IPS-20b (cell line): ENCODE measurements at regions not wholly inside any gene's neighbourhood (a gene's known extent, or its start where the extent isn't known, plus 50 kb on each side); places are given as distances from the start of the nearest gene placed in this dataset.
A peak's percentile ranks its signal among the peaks of the same experiment; 100 is the strongest.

Experiments
- H3K27ac ChIP-seq: one replicate; pipeline ENCODE4 v1.5.1; 2013; ENCODE audit warnings: low read length
- H3K27me3 ChIP-seq: 2 replicates; pipeline ENCODE4 v1.6.1; 2013; ENCODE audit warnings: mild to moderate bottlenecking, low read length, inconsistent platforms; ENCODE audit not compliant: insufficient read depth
- H3K36me3 ChIP-seq: 2 replicates; pipeline ENCODE4 v1.6.1; 2013; ENCODE audit warnings: low read depth, mild to moderate bottlenecking, inconsistent platforms, low read length, moderate library complexity; ENCODE audit not compliant: insufficient read depth
- H3K4me1 ChIP-seq: 2 replicates; pipeline ENCODE4 v1.6.1; 2013; ENCODE audit warnings: mild to moderate bottlenecking, control low read depth, inconsistent platforms, low read length, moderate library complexity; ENCODE audit not compliant: insufficient read depth
- H3K4me3 ChIP-seq: 2 replicates; pipeline ENCODE4 v1.5.1; 2013; ENCODE audit warnings: mild to moderate bottlenecking, low read length, inconsistent platforms
- H3K9ac ChIP-seq: 2 replicates; pipeline ENCODE4 v1.6.1; 2013; ENCODE audit warnings: low read depth, mild to moderate bottlenecking, inconsistent platforms, low read length, moderate library complexity
- H3K9me3 ChIP-seq: 2 replicates; pipeline ENCODE4 v1.6.1; 2013; ENCODE audit warnings: mild to moderate bottlenecking, low read depth, low read length, inconsistent platforms; ENCODE audit not compliant: insufficient read depth

DNA sequence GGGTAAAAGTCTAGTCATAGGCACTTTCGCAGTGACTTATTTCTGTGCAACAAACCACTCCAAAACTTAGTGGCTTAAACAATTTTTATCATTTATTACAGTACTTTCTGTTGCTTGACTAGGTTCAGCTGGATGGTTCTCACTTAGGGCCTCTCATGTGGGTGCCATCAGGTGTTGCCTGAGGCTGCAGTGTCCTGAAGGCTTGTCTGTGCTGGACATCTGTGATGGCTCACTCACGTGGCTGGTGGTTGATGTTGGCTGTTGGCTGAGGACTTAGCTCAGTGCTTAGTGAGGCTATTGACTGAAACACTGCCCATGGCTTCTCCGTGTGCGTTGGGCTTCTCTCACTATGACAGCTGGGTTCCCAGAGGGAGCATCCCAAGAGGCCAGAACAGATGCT is 81.4 kb upstream of the GCFC2 start:
- Histone ChIP-seq H3K9me3 (no peaks in the 10 kb centered on the region), H3K9ac (no peak overlapping the region), H3K27me3 (no peaks in the 10 kb centered on the region), H3K4me3 (no peak overlapping the region), H3K27ac (no peak overlapping the region), H3K36me3 (no peaks in the 10 kb centered on the region), H3K4me1 (peaks cover 12% of the 10 kb centered on the region; the same call in 1 of the 2 replicates)

DNA sequence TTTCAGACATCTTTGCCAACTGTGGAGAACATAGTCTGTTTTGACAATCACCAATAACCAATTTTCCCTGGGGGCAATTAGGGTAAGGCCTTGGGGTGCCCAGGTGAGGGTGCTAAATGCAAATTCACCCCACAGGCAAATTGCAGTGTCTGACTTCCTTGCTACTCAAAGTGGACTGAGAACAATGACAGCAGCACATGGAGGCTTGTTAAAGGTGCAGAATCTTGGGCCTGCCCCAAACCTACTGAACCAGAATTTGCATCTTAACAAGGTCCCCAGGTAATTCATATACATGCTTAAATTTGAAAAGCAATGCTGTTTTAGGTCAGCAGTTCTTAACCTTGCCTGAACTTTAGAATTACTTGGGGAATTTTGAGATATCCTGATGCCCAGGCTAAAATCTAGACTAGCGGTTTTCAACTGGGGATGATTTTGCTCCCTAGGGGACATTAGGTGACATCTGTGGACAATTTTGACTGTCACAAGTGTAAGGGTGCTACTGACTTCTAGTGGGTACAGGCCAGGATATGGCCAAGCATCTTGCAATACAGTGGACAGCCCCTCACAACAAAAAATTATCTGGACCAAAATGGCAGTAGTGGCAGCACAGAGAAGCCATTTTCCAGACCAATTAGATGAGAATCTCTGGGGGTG is 80.2 kb upstream of the GCFC2 start:
- Histone ChIP-seq H3K9ac (no peak overlapping the region), H3K9me3 (no peaks in the 10 kb centered on the region), H3K27ac (no peak overlapping the region), H3K4me3 (no peak overlapping the region), H3K4me1 (peaks cover 12% of the 10 kb centered on the region; the same call in 1 of the 2 replicates), H3K36me3 (no peaks in the 10 kb centered on the region), H3K27me3 (no peaks in the 10 kb centered on the region)

GRCh38 chr2:75790121-75790813 is 79.6 kb upstream of the GCFC2 start:
- H3K9me3 ChIP-seq, result no peaks in the 10 kb centered on the region
- H3K27ac ChIP-seq, result no peak overlapping the region
- H3K4me1 ChIP-seq, result peaks cover 12% of the 10 kb centered on the region; the same call in 1 of the 2 replicates
- no peak overlapping the region for H3K9ac ChIP-seq
- H3K27me3 ChIP-seq, result no peaks in the 10 kb centered on the region
- H3K4me3 ChIP-seq, result no peak overlapping the region
- H3K36me3 ChIP-seq, result no peaks in the 10 kb centered on the region

GRCh38 chr2:75788902-75789301 is 78.2 kb upstream of the GCFC2 start:
- H3K27ac ChIP-seq, result no peak overlapping the region
- peaks cover 12% of the 10 kb centered on the region; the same call in 1 of the 2 replicates for H3K4me1 ChIP-seq
- no peaks in the 10 kb centered on the region for H3K36me3 ChIP-seq
- H3K4me3 ChIP-seq, result no peak overlapping the region
- no peak overlapping the region for H3K9ac ChIP-seq
- H3K9me3 ChIP-seq, result no peaks in the 10 kb centered on the region
- no peaks in the 10 kb centered on the region for H3K27me3 ChIP-seq

GRCh38 chr2:75788154-75788553 is 77.4 kb upstream of the GCFC2 start:
- H3K36me3 ChIP-seq, result no peaks in the 10 kb centered on the region
- no peak overlapping the region for H3K4me3 ChIP-seq
- H3K27ac ChIP-seq, result no peak overlapping the region
- no peaks in the 10 kb centered on the region for H3K9me3 ChIP-seq
- H3K9ac ChIP-seq, result no peak overlapping the region
- H3K27me3 ChIP-seq, result no peaks in the 10 kb centered on the region
- H3K4me1 ChIP-seq, result peaks cover 12% of the 10 kb centered on the region; the same call in 1 of the 2 replicates

DNA sequence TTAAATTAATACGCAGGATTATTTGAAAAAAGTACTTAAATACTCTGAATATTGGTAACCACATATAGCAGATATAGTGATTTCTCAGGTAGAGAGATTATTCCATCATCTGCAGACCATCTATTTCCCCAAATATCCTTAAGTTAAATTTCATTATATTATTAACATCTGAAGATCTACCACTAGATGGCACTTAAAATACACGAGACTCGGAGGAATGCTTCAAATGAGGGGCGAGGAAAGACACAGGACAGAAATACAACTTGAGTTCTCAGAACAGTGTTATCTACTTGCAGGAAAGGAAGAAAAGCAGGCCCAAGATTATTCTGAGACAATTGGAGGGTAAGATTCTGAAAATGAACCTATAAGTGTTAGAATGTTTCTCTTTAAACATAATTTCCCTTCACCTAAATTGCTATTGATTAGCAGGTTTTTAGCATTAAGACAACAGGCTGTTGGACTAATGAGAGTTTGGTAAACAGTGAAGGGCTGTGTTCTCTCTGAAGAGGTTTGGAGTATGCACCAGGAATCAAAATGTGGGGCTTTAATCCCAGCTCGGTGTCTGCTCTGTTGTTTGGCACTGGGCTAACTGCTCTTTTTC is 76.9 kb upstream of the GCFC2 start:
- H3K4me1 ChIP-seq, result peaks cover 12% of the 10 kb centered on the region; the same call in 1 of the 2 replicates
- no peak overlapping the region for H3K9ac ChIP-seq
- H3K36me3 ChIP-seq, result no peaks in the 10 kb centered on the region
- H3K9me3 ChIP-seq, result no peaks in the 10 kb centered on the region
- H3K4me3 ChIP-seq, result no peak overlapping the region
- H3K27ac ChIP-seq, result no peak overlapping the region
- H3K27me3 ChIP-seq, result no peaks in the 10 kb centered on the region

GRCh38 chr2:75775311-75775823 is 64.7 kb upstream of the GCFC2 start:
- Histone ChIP-seq H3K9me3 (no peaks in the 10 kb centered on the region), H3K36me3 (no peaks in the 10 kb centered on the region), H3K9ac (no peak overlapping the region), H3K4me3 (no peak overlapping the region), H3K27me3 (no peaks in the 10 kb centered on the region), H3K4me1 (peaks cover 31% of the 10 kb centered on the region), H3K27ac (no peak overlapping the region)

GRCh38 chr2:75772908-75773630 is 62.4 kb upstream of the GCFC2 start:
- Histone ChIP-seq H3K36me3 (no peaks in the 10 kb centered on the region), H3K9me3 (no peaks in the 10 kb centered on the region), H3K9ac (no peak overlapping the region; the same call in 1 of the 2 replicates), H3K4me3 (peak overlapping the region; percentile 36), H3K27ac (peak overlapping the region; percentile 13), H3K27me3 (no peaks in the 10 kb centered on the region), H3K4me1 (peaks cover 31% of the 10 kb centered on the region)

GRCh38 chr2:75765798-75766197 is 55.1 kb upstream of the GCFC2 start:
- H3K4me3 ChIP-seq, result no peak overlapping the region
- H3K27ac ChIP-seq, result no peak overlapping the region
- no peaks in the 10 kb centered on the region for H3K9me3 ChIP-seq
- H3K27me3 ChIP-seq, result no peaks in the 10 kb centered on the region
- no peak overlapping the region for H3K9ac ChIP-seq
- no peaks in the 10 kb centered on the region; the same call in 1 of the 2 replicates for H3K4me1 ChIP-seq
- no peaks in the 10 kb centered on the region for H3K36me3 ChIP-seq

DNA sequence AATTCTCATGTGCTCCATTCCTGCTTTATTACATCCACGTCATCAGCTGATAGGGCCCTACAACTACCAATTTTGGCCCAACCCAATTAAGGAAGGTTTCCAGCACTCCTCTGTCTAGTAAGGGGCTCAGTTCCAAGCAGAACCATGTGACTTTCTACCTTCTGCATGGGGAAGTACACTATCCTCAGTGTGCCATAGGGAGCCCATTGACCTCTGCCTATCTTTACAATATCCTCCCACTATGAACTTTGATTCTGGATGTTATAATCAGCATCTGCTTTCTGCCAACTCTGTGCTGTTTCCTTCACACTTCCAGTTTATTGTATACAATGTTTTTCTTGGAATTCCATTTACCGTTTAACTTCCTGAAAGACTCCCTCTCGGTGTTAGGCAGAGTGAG is 53.9 kb upstream of the GCFC2 start:
- H3K4me3 ChIP-seq, result no peak overlapping the region
- H3K9me3 ChIP-seq, result no peaks in the 10 kb centered on the region
- H3K9ac ChIP-seq, result no peak overlapping the region
- no peaks in the 10 kb centered on the region; the same call in 1 of the 2 replicates for H3K4me1 ChIP-seq
- no peak overlapping the region for H3K27ac ChIP-seq
- H3K27me3 ChIP-seq, result no peaks in the 10 kb centered on the region
- no peaks in the 10 kb centered on the region for H3K36me3 ChIP-seq
